Astrocyte of the spinal cord (primary cell): ENCODE measurements at regions not wholly inside any gene's neighbourhood (a gene's known extent, or its start where the extent isn't known, plus 50 kb on each side); places are given as distances from the start of the nearest gene placed in this dataset.

Experiments
- DNase-seq: peaks from one replicate; pipeline ENCODE4 v3.0.0; 2011; ENCODE audit warnings: low read depth, low spot score
- H3K4me3 ChIP-seq: 2 replicates; pipeline ENCODE4 v1.5.1; 2011; ENCODE audit warnings: low read depth, mild to moderate bottlenecking, low read length, moderate library complexity
- CTCF ChIP-seq: IDR thresholded peaks from 2 replicates; pipeline ENCODE4 v1.5.1; 2012; ENCODE audit warnings: low read depth, mild to moderate bottlenecking, low read length, inconsistent platforms
- in situ Hi-C: cut with HindIII; loops from 2 replicates; pipeline ENCODE4 v1.10.0; 2017; ENCODE audit warnings: low sequenced_read_pairs

- in situ Hi-C loops, result no loop called here
- H3K4me3 ChIP-seq, result no peak overlapping the region
- no peak for DNase-seq
- no peak for TF ChIP-seq CTCF
Observed at GRCh38 chr14:94857950-94858349, 88.0 kb upstream of the GSC start.

GRCh38 chr14:94853920-94854319 is 84.0 kb upstream of the GSC start:
- DNase-seq, result no peak
- TF ChIP-seq CTCF, result no peak
- in situ Hi-C loops, result no loop called here
- no peak overlapping the region for H3K4me3 ChIP-seq

- in situ Hi-C loops, result no loop called here
- TF ChIP-seq CTCF, result no peak
- H3K4me3 ChIP-seq, result no peak overlapping the region
- DNase-seq, result no peak
Observed at GRCh38 chr14:94850309-94851211, 80.6 kb upstream of the GSC start.

GRCh38 chr14:94844593-94845152 is 74.8 kb upstream of the GSC start:
- H3K4me3 ChIP-seq, result no peak overlapping the region
- TF ChIP-seq CTCF, result no peak
- in situ Hi-C loops, result no loop called here
- no peak for DNase-seq

GRCh38 chr14:94840467-94840866 is 70.6 kb upstream of the GSC start:
- TF ChIP-seq CTCF, result no peak
- in situ Hi-C loops, result no loop called here
- no peak overlapping the region for H3K4me3 ChIP-seq
- DNase-seq, result no peak

- TF ChIP-seq CTCF, result no peak
- no peak for DNase-seq
- H3K4me3 ChIP-seq, result no peak overlapping the region
- in situ Hi-C loops, result no loop called here
Observed at GRCh38 chr14:94839348-94839747, 69.4 kb upstream of the GSC start.
